Kidney epithelial cell (primary cell): ENCODE measurements at regions not wholly inside any gene's neighbourhood (a gene's known extent, or its start where the extent isn't known, plus 50 kb on each side); places are given as distances from the start of the nearest gene placed in this dataset.

Experiments used
- DNase-seq: peaks from one replicate; pipeline ENCODE4 v3.0.0-alpha.2; 2010; ENCODE audit warnings: low read depth
- H3K27me3 ChIP-seq: 2 replicates; pipeline ENCODE4 v1.6.0; 2011; ENCODE audit warnings: low read length; ENCODE audit not compliant: control insufficient read depth, insufficient read depth
- H3K36me3 ChIP-seq: 2 replicates; pipeline ENCODE4 v1.5.1; 2011; ENCODE audit warnings: low read length; ENCODE audit not compliant: control insufficient read depth, insufficient read depth
- H3K4me3 ChIP-seq: 2 replicates; pipeline ENCODE4 v1.5.1; 2011; ENCODE audit warnings: low read depth, mild to moderate bottlenecking, control low read depth, low read length
- TF ChIP-seq, protein P1 (sequence below): IDR thresholded peaks from 2 replicates; pipeline ENCODE4 v1.5.1; 2011; ENCODE audit warnings: mild to moderate bottlenecking, moderate library complexity, low read length, control low read depth, inconsistent platforms; ENCODE audit not compliant: insufficient read depth, poor library complexity, severe bottlenecking

DNA sequence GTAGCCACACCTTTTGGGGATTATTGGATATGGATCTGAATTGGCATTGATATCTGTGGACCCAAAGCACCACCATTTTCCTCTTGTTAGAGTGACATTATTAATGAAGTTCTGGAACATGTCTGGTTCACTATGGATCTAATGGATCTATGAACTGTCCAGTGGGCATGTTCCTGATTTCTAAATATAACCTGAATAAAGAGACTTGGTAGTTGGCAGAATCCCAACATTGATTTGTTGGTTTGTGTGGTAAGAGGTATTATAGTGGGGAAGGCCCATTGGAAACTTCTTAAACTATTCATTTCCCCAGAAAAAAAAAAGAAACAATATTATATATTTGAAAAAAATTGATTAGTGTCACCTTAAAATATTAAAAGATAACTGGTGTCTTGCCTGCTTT, 312.6 kb downstream of the HTR1B start:
- TF ChIP-seq, protein P1, sequence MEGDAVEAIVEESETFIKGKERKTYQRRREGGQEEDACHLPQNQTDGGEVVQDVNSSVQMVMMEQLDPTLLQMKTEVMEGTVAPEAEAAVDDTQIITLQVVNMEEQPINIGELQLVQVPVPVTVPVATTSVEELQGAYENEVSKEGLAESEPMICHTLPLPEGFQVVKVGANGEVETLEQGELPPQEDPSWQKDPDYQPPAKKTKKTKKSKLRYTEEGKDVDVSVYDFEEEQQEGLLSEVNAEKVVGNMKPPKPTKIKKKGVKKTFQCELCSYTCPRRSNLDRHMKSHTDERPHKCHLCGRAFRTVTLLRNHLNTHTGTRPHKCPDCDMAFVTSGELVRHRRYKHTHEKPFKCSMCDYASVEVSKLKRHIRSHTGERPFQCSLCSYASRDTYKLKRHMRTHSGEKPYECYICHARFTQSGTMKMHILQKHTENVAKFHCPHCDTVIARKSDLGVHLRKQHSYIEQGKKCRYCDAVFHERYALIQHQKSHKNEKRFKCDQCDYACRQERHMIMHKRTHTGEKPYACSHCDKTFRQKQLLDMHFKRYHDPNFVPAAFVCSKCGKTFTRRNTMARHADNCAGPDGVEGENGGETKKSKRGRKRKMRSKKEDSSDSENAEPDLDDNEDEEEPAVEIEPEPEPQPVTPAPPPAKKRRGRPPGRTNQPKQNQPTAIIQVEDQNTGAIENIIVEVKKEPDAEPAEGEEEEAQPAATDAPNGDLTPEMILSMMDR = no peak
- Histone ChIP-seq H3K27me3 (no peaks in the 10 kb centered on the region), H3K4me3 (no peak overlapping the region), H3K36me3 (no peaks in the 10 kb centered on the region)
- no peak for DNase-seq

- H3K36me3 ChIP-seq = no peaks in the 10 kb centered on the region
- H3K27me3 ChIP-seq = no peaks in the 10 kb centered on the region
- no peak for DNase-seq
- TF ChIP-seq, protein P1 = no peak
- H3K4me3 ChIP-seq = no peak overlapping the region
Measured at GRCh38 chr6:77145244-77145643, 318.0 kb downstream of the HTR1B start.

- TF ChIP-seq, protein P1 = no peak
Measured at GRCh38 chr6:77143659-77144447, 319.4 kb downstream of the HTR1B start.

GRCh38 chr6:77136086-77136485, 327.2 kb downstream of the HTR1B start:
- no peak for DNase-seq

More at GRCh38 chr6:77143659-77144447, 319.4 kb downstream of the HTR1B start:
- DNase-seq = no peak
- H3K4me3 ChIP-seq = no peak overlapping the region
- H3K27me3 ChIP-seq = no peaks in the 10 kb centered on the region
- H3K36me3 ChIP-seq = no peaks in the 10 kb centered on the region

DNA sequence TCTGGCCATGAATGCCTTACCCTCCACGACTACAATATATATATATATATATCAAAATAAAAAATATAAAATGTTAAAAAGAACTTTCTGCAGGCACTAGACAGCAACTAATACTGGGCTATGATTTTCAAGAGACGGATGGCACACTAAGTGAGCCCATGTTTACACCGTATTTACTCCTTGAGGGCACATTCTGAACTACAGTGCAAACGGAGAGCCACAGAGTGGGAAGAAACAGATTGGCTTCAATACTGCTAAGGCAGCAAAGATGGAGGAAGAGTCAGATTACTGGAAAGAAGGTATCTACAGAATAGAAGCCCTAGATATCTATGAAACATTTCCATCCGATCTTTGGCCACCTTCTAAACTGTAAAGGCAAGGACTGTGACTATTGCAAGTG, 330.3 kb downstream of the HTR1B start:
- DNase-seq = no peak
- TF ChIP-seq, protein P1 = no peak
- no peaks in the 10 kb centered on the region for H3K36me3 ChIP-seq
- H3K4me3 ChIP-seq = no peak overlapping the region
- H3K27me3 ChIP-seq = no peaks in the 10 kb centered on the region

More at GRCh38 chr6:77136086-77136485, 327.2 kb downstream of the HTR1B start:
- TF ChIP-seq, protein P1 = no peak
- H3K4me3 ChIP-seq = no peak overlapping the region
- no peaks in the 10 kb centered on the region for H3K36me3 ChIP-seq
- no peaks in the 10 kb centered on the region for H3K27me3 ChIP-seq

- no peak for DNase-seq
- TF ChIP-seq, protein P1 = no peak
- Histone ChIP-seq H3K4me3 (no peak overlapping the region), H3K27me3 (no peaks in the 10 kb centered on the region), H3K36me3 (no peaks in the 10 kb centered on the region)
Measured at GRCh38 chr6:77131426-77131825, 331.9 kb downstream of the HTR1B start.
